MCF 10A (cell line): ENCODE measurements at regions not wholly inside any gene's neighbourhood (a gene's known extent, or its start where the extent isn't known, plus 50 kb on each side); places are given as distances from the start of the nearest gene placed in this dataset.
"Not testable (repeated sequence)": the region's sequence is repeated elsewhere in the genome, so short reads cannot be mapped to it uniquely, and the experiment has no call there.

Experiments used
- BruUV-seq: library from RNA; stranded (reverse); fragments of 400-500 nt; replicated peaks from 2 replicates; lab custom pipeline; 2021; lab: Mats Ljungman, UMichigan
- CTCF ChIA-PET: fragments of 300-600 bp; sonication (Branson Sonifier 250); formaldehyde crosslinking; extraction: SDS; loops from one replicate; lab custom pipeline; 2021; ENCODE audit warnings: antibody characterized with exemption, inconsistent platforms; lab: Yijun Ruan, JAX
- POLR2A ChIA-PET: fragments of 300-600, 350-650 bp; sonication (Branson Sonifier 250); formaldehyde crosslinking; extraction: SDS; loops from one replicate; lab custom pipeline; 2020; ENCODE audit warnings: antibody characterized with exemption, inconsistent platforms; lab: Yijun Ruan, JAX
- DNase-seq: peaks from one replicate; pipeline ENCODE4 v3.0.0-alpha.2; 2018; ENCODE audit not compliant: unreplicated experiment
- H3K27ac Mint-ChIP-seq: one replicate; pipeline ENCODE4 v1.8.0; 2022; ENCODE audit warnings: mild to moderate bottlenecking, low read depth, mixed read lengths; ENCODE audit not compliant: unreplicated experiment
- H3K27me3 Mint-ChIP-seq: one replicate; pipeline ENCODE4 v1.8.0; 2022; ENCODE audit warnings: mixed read lengths; ENCODE audit not compliant: insufficient read depth, unreplicated experiment
- H3K36me3 Mint-ChIP-seq: one replicate; pipeline ENCODE4 v1.8.0; 2022; ENCODE audit warnings: mild to moderate bottlenecking, moderate library complexity, mixed read lengths; ENCODE audit not compliant: insufficient read depth, unreplicated experiment
- H3K4me1 Mint-ChIP-seq: one replicate; pipeline ENCODE4 v1.8.0; 2022; ENCODE audit warnings: mixed read lengths; ENCODE audit not compliant: insufficient read depth, unreplicated experiment
- H3K4me3 Mint-ChIP-seq: one replicate; pipeline ENCODE4 v1.8.0; 2022; ENCODE audit warnings: mild to moderate bottlenecking, moderate library complexity, mixed read lengths; ENCODE audit not compliant: unreplicated experiment
- H3K9me3 Mint-ChIP-seq: one replicate; pipeline ENCODE4 v1.8.0; 2022; ENCODE audit warnings: mixed read lengths; ENCODE audit not compliant: unreplicated experiment
- intact Hi-C: fragments of 100-400 bp; cut with micrococcal nuclease; formaldehyde crosslinking; loops from 2 replicates; pipeline ENCODE4 v1.14.1; 2022

DNA sequence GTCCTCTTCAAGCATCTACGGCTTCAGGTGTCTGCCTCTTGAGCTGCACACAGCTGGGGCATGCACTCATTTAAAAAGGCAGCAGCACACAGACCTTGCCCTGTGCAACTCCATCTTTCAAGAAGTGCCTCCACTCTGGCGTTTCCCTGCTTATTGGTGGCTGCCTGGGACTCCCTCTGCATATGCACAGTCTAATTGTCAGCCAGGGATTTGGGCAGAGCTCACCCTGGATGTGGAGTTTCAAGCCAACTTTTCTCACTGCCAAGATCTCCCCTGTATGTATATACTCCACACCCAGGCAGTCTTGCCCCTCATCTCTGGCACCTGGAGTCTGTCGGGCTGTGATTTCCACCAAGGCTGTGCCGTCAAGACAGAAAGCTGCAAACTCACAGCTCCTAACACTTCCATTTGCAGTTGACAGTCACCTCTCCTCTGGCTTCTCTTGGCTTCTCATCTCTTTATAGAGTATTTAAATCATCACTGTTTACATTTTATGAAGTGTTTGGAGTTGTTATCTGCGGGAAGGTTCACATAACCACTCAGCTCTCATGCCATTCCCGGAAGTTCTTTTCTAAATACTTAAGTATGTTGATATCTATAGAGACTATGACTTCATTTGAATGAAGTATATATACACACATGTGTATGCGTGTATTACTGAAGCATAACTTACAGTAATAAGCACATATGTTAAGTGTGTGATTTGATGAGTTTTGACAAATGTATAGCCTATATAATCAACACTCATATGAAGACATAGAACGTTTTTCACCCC is 128.2 kb downstream of the NPIPB11 start:
- H3K4me1 Mint-ChIP-seq, CTCF ChIA-PET, intact Hi-C loops, H3K27ac Mint-ChIP-seq, BruUV-seq, H3K4me3 Mint-ChIP-seq, H3K9me3 Mint-ChIP-seq, H3K36me3 Mint-ChIP-seq, POLR2A ChIA-PET, DNase-seq: not testable (repeated sequence)
- H3K27me3 Mint-ChIP-seq, result peaks cover 45% of the 10 kb centered on the region

DNA sequence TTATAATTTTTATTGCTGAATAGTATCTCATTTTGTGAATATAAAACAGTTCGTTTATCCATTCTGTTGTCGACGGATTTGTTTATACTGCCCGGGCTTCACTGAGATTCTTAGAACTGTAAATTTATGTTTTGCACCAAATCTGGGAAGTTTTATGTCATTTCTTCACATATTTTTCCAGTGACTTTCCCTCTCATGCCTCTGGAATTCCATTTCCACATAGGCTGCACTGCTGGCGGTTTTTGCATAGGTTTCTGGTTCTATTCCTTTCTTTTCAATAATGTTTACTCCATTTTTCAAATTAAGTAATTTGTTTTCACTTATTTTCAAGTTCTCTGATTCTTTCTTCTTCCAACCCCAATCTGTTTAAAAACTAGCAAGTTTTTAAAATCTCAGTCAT is 130.1 kb downstream of the NPIPB11 start:
- intact Hi-C loops, DNase-seq, H3K4me3 Mint-ChIP-seq, BruUV-seq, H3K36me3 Mint-ChIP-seq, H3K27ac Mint-ChIP-seq, H3K9me3 Mint-ChIP-seq, H3K4me1 Mint-ChIP-seq: not testable (repeated sequence)
- POLR2A ChIA-PET, result interaction anchor here (0.5 kb wide), 1 partner anchor 440 kb away, joined by 3 read pairs; no protein-coding TSS in a partner anchor
- H3K27me3 Mint-ChIP-seq, result peaks cover 26% of the 10 kb centered on the region
- CTCF ChIA-PET, result interaction anchor here (0.6 kb wide), 1 partner anchor 33 kb away, joined by 3 read pairs; no protein-coding TSS in a partner anchor

DNA sequence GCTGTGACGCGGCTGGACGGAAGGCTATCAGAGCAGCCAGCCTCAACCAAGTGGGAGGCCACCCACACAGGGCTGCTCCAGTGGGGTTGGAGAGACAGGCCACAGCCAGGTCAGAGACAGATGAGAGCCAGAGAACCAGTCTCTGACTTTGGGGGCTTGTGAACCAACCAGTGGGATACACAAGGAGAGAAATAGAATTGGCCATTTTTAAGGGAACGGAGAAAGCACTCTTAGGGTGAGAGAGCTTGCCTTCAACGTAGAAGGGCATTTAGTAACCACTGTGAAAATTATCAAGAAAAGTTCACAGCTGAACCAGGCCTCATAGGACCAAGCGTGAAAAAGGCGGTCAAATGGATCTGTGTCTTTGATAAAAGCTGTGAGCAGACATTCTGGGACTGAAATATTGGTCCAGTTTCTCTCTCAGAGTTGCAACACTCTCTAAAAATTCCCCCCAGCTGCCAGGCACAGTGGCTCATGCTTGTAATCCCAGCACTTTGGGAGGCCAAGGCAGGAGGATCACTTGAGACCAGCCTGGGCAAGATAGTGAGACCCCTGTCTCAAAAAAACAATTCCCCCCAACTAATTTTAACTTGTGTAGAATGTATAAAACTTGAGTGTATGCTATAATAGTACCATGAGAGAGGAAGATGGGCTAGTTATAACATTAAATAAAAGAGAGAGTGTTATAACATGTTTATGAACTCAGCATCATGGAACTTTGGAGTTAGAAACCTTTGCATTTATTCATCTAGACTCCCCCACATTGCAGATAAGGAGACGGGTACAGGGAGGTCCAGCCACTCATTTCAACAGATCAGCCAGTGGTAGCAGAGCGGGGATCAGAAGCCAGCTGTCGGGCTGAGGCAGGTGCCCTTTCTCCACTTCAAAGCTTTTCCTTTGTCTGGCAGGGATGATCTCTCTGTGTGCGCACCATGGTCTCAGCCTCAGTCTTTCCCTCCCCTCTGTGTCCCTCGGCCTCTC is 132.2 kb downstream of the NPIPB11 start:
- H3K36me3 Mint-ChIP-seq, H3K4me3 Mint-ChIP-seq, BruUV-seq, DNase-seq, intact Hi-C loops, H3K9me3 Mint-ChIP-seq, H3K27ac Mint-ChIP-seq, POLR2A ChIA-PET: not testable (repeated sequence)
- Mint-ChIP-seq H3K4me1 (peaks cover 13% of the 10 kb centered on the region), H3K27me3 (peaks cover 23% of the 10 kb centered on the region)
- CTCF ChIA-PET, result interaction anchor here (0.6 kb wide), 1 partner anchor 9 kb away, joined by 3 read pairs; no protein-coding TSS in a partner anchor

DNA sequence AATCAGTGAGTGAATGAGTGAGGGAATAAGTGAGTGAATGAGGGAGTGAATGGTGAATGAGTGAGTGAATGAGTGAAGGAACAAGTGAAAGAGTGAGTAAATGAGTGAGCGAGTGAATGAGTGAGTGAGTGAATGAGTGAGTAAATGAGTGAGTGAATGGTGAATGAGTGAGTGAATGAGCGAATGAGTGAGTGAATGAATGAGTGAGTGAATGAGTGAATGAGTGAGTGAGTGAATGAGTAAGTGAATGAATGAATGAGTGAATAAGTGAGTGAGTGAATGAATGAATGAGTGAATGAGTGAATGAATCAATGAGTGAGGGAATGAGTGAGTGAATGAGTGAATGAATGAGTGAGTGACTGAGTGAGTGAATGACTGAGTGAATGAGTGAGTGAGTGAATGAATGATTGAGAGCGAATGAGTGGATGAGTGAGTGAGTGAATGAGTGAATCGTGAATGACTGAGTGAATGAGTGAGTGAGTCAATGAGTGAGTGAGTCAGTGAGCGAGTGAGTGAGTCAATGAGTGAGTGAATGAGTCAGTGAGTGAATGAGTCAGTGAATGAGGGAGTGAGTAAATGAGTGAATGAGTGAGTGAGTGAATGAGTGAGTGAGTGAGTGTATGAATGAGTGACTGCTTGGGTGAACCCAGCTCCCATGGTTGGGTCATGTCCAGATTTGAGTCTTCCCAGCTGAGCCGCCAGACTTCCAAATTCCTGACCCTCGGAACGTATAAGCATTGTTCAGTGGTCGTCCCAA is 133.0 kb downstream of the NPIPB11 start:
- H3K9me3 Mint-ChIP-seq, H3K36me3 Mint-ChIP-seq, CTCF ChIA-PET, BruUV-seq, H3K4me3 Mint-ChIP-seq, POLR2A ChIA-PET, intact Hi-C loops, H3K27ac Mint-ChIP-seq: not testable (repeated sequence)
- peaks cover 14% of the 10 kb centered on the region for H3K27me3 Mint-ChIP-seq
- peaks cover 13% of the 10 kb centered on the region for H3K4me1 Mint-ChIP-seq
- peak; percentile 61 for DNase-seq

DNA sequence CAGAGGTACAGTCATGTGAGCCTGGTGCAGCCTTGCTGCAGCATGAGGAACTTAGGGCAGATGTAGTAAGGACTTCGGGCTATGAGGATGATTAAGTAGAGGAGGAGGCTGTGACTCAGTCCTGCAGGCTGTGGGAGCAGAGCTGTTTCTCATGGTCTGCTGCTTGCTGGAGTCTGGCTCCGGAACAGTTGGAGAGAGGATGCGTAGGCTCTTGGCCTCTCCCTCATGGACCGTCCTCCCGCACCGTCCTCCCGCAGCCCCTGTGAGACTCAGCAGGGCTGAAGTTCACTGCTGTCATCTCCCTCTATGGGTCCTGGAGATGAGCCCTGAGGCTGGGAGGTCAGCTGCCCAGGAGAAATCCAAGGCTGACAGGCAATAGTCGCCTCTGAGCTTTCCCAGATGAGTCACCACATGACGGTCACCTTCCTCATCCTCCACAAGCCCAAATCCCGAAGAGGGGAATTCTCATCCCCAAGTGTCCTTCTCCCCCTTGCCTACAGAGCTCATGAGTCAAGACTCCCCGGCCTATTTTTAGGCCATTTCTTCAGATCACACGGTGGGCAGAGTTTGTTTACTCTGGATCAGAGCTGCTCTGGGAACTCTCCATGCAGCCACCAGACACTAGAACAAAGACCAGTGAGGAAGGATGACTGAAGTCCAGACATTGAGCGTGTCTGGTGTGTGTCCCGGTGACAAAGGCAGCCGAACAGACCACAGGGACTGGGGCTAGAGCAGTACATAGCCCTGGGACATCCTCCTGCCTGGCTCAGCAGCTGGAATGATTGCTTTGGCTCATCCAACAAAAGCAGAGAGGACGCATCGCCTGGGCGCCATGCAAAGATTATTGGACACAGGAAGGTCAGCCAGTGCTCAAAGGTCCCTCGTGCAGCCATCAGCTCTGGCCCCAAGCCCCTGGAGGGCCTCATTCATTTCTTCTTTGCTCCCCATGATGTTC is 134.5 kb downstream of the NPIPB11 start:
- H3K36me3 Mint-ChIP-seq, CTCF ChIA-PET, BruUV-seq, H3K9me3 Mint-ChIP-seq, POLR2A ChIA-PET, H3K4me3 Mint-ChIP-seq, intact Hi-C loops, H3K27ac Mint-ChIP-seq: not testable (repeated sequence)
- peaks cover 11% of the 10 kb centered on the region for H3K27me3 Mint-ChIP-seq
- peaks cover 13% of the 10 kb centered on the region for H3K4me1 Mint-ChIP-seq
- DNase-seq, result peak; percentile 82

DNA sequence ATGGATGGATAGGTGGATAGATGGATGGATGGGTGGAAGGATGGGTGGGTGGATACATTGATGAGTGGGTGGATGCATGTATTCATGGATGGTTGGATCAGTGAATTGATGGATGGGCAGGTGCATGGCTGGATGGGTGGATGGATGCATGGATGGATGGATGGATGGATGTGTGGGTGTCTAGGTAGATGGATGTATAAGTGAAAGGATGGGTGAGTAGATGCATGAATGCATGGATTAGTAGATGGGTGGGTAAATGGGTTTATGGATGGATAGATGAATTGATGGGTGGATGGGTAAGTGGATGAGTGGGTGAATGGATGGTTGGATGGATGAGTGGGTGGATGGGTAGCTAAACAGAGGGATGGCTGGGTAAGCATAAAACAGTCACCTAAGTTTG is 135.6 kb downstream of the NPIPB11 start:
- DNase-seq, CTCF ChIA-PET, H3K36me3 Mint-ChIP-seq, H3K27ac Mint-ChIP-seq, H3K27me3 Mint-ChIP-seq, H3K9me3 Mint-ChIP-seq, H3K4me3 Mint-ChIP-seq, BruUV-seq, intact Hi-C loops, POLR2A ChIA-PET: not testable (repeated sequence)
- H3K4me1 Mint-ChIP-seq, result peaks cover 13% of the 10 kb centered on the region

DNA sequence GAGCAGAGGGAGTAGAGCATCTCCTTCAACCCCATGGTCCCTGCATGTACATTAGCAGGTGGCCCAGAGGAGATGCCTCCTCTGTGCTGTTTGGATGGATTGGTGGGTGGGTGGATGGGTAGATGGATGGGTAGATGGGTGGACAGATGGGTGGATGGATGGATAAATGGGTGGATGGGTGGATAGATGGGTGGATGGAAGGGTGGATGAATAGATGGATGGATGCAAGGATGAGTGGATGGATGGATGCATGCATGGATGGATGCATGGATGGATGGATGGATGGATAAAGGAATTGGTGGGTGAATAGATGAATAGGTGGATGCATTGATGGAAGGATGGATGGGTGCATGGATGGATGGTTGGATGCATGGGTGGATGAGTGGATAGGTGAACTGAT is 136.5 kb downstream of the NPIPB11 start:
- H3K4me3 Mint-ChIP-seq, H3K27ac Mint-ChIP-seq, intact Hi-C loops, CTCF ChIA-PET, H3K27me3 Mint-ChIP-seq, DNase-seq, H3K36me3 Mint-ChIP-seq, H3K9me3 Mint-ChIP-seq, POLR2A ChIA-PET, BruUV-seq: not testable (repeated sequence)
- peaks cover 13% of the 10 kb centered on the region for H3K4me1 Mint-ChIP-seq
